Mesendoderm (in vitro differentiated cells): ENCODE measurements at regions not wholly inside any gene's neighbourhood (a gene's known extent, or its start where the extent isn't known, plus 50 kb on each side); places are given as distances from the start of the nearest gene placed in this dataset.
A peak's percentile ranks its signal among the peaks of the same experiment; 100 is the strongest.
"Not testable (repeated sequence)": the region's sequence is repeated elsewhere in the genome, so short reads cannot be mapped to it uniquely, and the experiment has no call there.

Experiments used
- DNase-seq: peaks from one replicate; pipeline ENCODE4 v3.0.0; 2013
- H2AK5ac ChIP-seq: 2 replicates; pipeline ENCODE4 v1.6.1; 2013; ENCODE audit warnings: low read length, inconsistent platforms
- H2BK120ac ChIP-seq: 2 replicates; pipeline ENCODE4 v1.6.1; 2013; ENCODE audit warnings: low read depth, mild to moderate bottlenecking, low read length, moderate library complexity, mixed read lengths
- H2BK15ac ChIP-seq: replicated peaks from 2 replicates; pipeline ENCODE4 v1.6.1; 2013; ENCODE audit warnings: low read depth, mild to moderate bottlenecking, moderate library complexity
- H2BK5ac ChIP-seq: 2 replicates; pipeline ENCODE4 v1.6.1; 2013; ENCODE audit warnings: low read length, inconsistent platforms
- H3K18ac ChIP-seq: 2 replicates; pipeline ENCODE4 v1.6.1; 2013; ENCODE audit warnings: mild to moderate bottlenecking, low read length, mixed read lengths
- H3K23ac ChIP-seq: one replicate; pipeline ENCODE4 v1.6.1; 2013; ENCODE audit warnings: low read length
- H3K27ac ChIP-seq: 2 replicates; pipeline ENCODE4 v1.5.1; 2013; ENCODE audit warnings: low read depth, mild to moderate bottlenecking, inconsistent platforms, low read length, moderate library complexity
- H3K27me3 ChIP-seq: 2 replicates; pipeline ENCODE4 v1.6.1; 2013; ENCODE audit warnings: low read length, control low read depth, mild to moderate bottlenecking, inconsistent platforms; ENCODE audit not compliant: insufficient read depth, poor library complexity
- H3K36me3 ChIP-seq: 2 replicates; pipeline ENCODE4 v1.6.1; 2013; ENCODE audit warnings: low read length, inconsistent platforms; ENCODE audit not compliant: control insufficient read depth, insufficient read depth
- H3K4ac ChIP-seq: one replicate; pipeline ENCODE4 v1.6.1; 2013; ENCODE audit warnings: low read depth, mild to moderate bottlenecking, low read length, moderate library complexity
- H3K4me1 ChIP-seq: 2 replicates; pipeline ENCODE4 v1.6.1; 2013; ENCODE audit warnings: low read depth, low read length, inconsistent platforms; ENCODE audit not compliant: control insufficient read depth
- H3K4me2 ChIP-seq: 2 replicates; pipeline ENCODE4 v1.6.1; 2013; ENCODE audit warnings: low read length
- H3K4me3 ChIP-seq: 2 replicates; pipeline ENCODE4 v1.5.1; 2013; ENCODE audit warnings: mild to moderate bottlenecking, low read length
- H3K56ac ChIP-seq: one replicate; pipeline ENCODE4 v1.6.1; 2013; ENCODE audit warnings: low read length
- H3K79me1 ChIP-seq: 2 replicates; pipeline ENCODE4 v1.6.1; 2013; ENCODE audit warnings: low read length, inconsistent platforms
- H3K79me2 ChIP-seq: 2 replicates; pipeline ENCODE4 v1.6.1; 2013; ENCODE audit warnings: mild to moderate bottlenecking, low read length; ENCODE audit not compliant: control insufficient read depth, insufficient read depth
- H3K9ac ChIP-seq: 2 replicates; pipeline ENCODE4 v1.6.1; 2013; ENCODE audit warnings: low read length, inconsistent platforms
- H4K5ac ChIP-seq: one replicate; pipeline ENCODE4 v1.6.1; 2013; ENCODE audit warnings: low read length
- H4K8ac ChIP-seq: one replicate; pipeline ENCODE4 v1.6.1; 2013; ENCODE audit warnings: low read depth, mild to moderate bottlenecking, control low read depth, low read length, moderate library complexity
- WGBS: extraction: QIAGEN DNeasy Blood & Tissue Kit; methylation state at CpG from one replicate; pipeline ENCODE4 v1.1.7; 2013; ENCODE audit warnings: low lambda C conversion rate, missing lambda C conversion rate; ENCODE audit not compliant: insufficient coverage; ENCODE audit errors: extremely low coverage; 5-methylcytosine and 5-hydroxymethylcytosine counted together

GRCh38 chrX:26522501-26522900, 306.5 kb downstream of the MAGEB5 start:
- Histone ChIP-seq H3K9ac (no peak overlapping the region), H3K18ac (no peak overlapping the region), H4K5ac (no peak overlapping the region), H3K4me3 (no peak overlapping the region), H3K27me3 (no peaks in the 10 kb centered on the region), H4K8ac (no peak overlapping the region), H2BK120ac (no peak overlapping the region), H3K79me2 (no peaks in the 10 kb centered on the region), H2AK5ac (no peak overlapping the region), H3K27ac (no peak overlapping the region), H3K23ac (no peak overlapping the region), H2BK5ac (no peak overlapping the region), H3K79me1 (no peaks in the 10 kb centered on the region), H3K4me1 (no peaks in the 10 kb centered on the region), H3K4ac (no peak overlapping the region), H3K56ac (no peak overlapping the region), H3K4me2 (no peak overlapping the region), H2BK15ac (no peak overlapping the region), H3K36me3 (no peaks in the 10 kb centered on the region)
- peak; percentile 78 for DNase-seq
- WGBS, result no CpG with 5 or more reads among the region's 2 CpGs

GRCh38 chrX:26511589-26512363, 295.8 kb downstream of the MAGEB5 start:
- no peaks in the 10 kb centered on the region for H3K4me1 ChIP-seq
- H2BK120ac ChIP-seq, result no peak overlapping the region
- no peak overlapping the region for H3K23ac ChIP-seq
- no peak overlapping the region for H3K18ac ChIP-seq
- H4K5ac ChIP-seq, result no peak overlapping the region
- no peaks in the 10 kb centered on the region for H3K79me2 ChIP-seq
- no peak overlapping the region for H3K4ac ChIP-seq
- no peak overlapping the region for H3K4me2 ChIP-seq
- no peaks in the 10 kb centered on the region for H3K27me3 ChIP-seq
- no peak overlapping the region for H4K8ac ChIP-seq
- H3K9ac ChIP-seq, result no peak overlapping the region
- H3K79me1 ChIP-seq, result no peaks in the 10 kb centered on the region
- no peak for DNase-seq
- H3K27ac ChIP-seq, result no peak overlapping the region
- no peaks in the 10 kb centered on the region for H3K36me3 ChIP-seq
- no peak overlapping the region for H3K4me3 ChIP-seq
- H2AK5ac ChIP-seq, result no peak overlapping the region
- H2BK15ac ChIP-seq, result no peak overlapping the region
- H2BK5ac ChIP-seq, result no peak overlapping the region
- no CpG with 5 or more reads among the region's 5 CpGs for WGBS
- H3K56ac ChIP-seq, result no peak overlapping the region

GRCh38 chrX:26470941-26471340, 255.0 kb downstream of the MAGEB5 start:
- Histone ChIP-seq H3K18ac (no peak overlapping the region), H4K8ac (no peak overlapping the region), H3K36me3 (no peaks in the 10 kb centered on the region), H4K5ac (no peak overlapping the region), H3K9ac (no peak overlapping the region), H3K79me2 (no peaks in the 10 kb centered on the region), H2BK15ac (no peak overlapping the region), H3K27me3 (no peaks in the 10 kb centered on the region), H3K4me3 (no peak overlapping the region), H3K79me1 (no peaks in the 10 kb centered on the region), H2BK120ac (no peak overlapping the region), H2AK5ac (no peak overlapping the region), H3K4me2 (no peak overlapping the region), H3K4me1 (no peaks in the 10 kb centered on the region), H3K56ac (no peak overlapping the region), H2BK5ac (no peak overlapping the region), H3K4ac (no peak overlapping the region), H3K27ac (no peak overlapping the region), H3K23ac (no peak overlapping the region)
- DNase-seq, result no peak
- no CpG with 5 or more reads among the region's 5 CpGs for WGBS

GRCh38 chrX:26466387-26466786, 250.4 kb downstream of the MAGEB5 start:
- no peaks in the 10 kb centered on the region for H3K79me2 ChIP-seq
- no peak overlapping the region for H3K4ac ChIP-seq
- H2BK5ac ChIP-seq, result no peak overlapping the region
- H2BK15ac ChIP-seq, result no peak overlapping the region
- no peak overlapping the region for H2BK120ac ChIP-seq
- H4K5ac ChIP-seq, result no peak overlapping the region
- H2AK5ac ChIP-seq, result no peak overlapping the region
- H3K27me3 ChIP-seq, result no peaks in the 10 kb centered on the region
- no peak overlapping the region for H3K56ac ChIP-seq
- no peak overlapping the region for H3K23ac ChIP-seq
- H3K36me3 ChIP-seq, result no peaks in the 10 kb centered on the region
- no peak overlapping the region for H4K8ac ChIP-seq
- H3K27ac ChIP-seq, result no peak overlapping the region
- no peaks in the 10 kb centered on the region for H3K79me1 ChIP-seq
- H3K9ac ChIP-seq, result no peak overlapping the region
- no CpG with 5 or more reads among the region's 4 CpGs for WGBS
- no peaks in the 10 kb centered on the region for H3K4me1 ChIP-seq
- H3K18ac ChIP-seq, result no peak overlapping the region
- H3K4me2 ChIP-seq, result no peak overlapping the region
- DNase-seq, result no peak
- no peak overlapping the region for H3K4me3 ChIP-seq

- no peaks in the 10 kb centered on the region for H3K4me1 ChIP-seq
- no peak overlapping the region for H3K4me3 ChIP-seq
- no peaks in the 10 kb centered on the region for H3K79me1 ChIP-seq
- no peak overlapping the region for H3K18ac ChIP-seq
- no peaks in the 10 kb centered on the region for H3K36me3 ChIP-seq
- no peak for DNase-seq
- no peak overlapping the region for H3K4me2 ChIP-seq
- no peak overlapping the region for H3K27ac ChIP-seq
- no peak overlapping the region for H2BK120ac ChIP-seq
- H2BK15ac ChIP-seq, result no peak overlapping the region
- H3K4ac ChIP-seq, result no peak overlapping the region
- no peak overlapping the region for H3K56ac ChIP-seq
- H4K5ac ChIP-seq, result no peak overlapping the region
- no CpG with 5 or more reads among the region's 2 CpGs for WGBS
- H4K8ac ChIP-seq, result no peak overlapping the region
- no peaks in the 10 kb centered on the region for H3K79me2 ChIP-seq
- no peak overlapping the region for H2BK5ac ChIP-seq
- no peak overlapping the region for H3K23ac ChIP-seq
- H3K9ac ChIP-seq, result no peak overlapping the region
- no peaks in the 10 kb centered on the region for H3K27me3 ChIP-seq
- H2AK5ac ChIP-seq, result no peak overlapping the region
These were observed 229.3 kb downstream of the MAGEB5 start for GRCh38 chrX:26445288-26445687.

GRCh38 chrX:26444417-26444816, 228.4 kb downstream of the MAGEB5 start:
- H2BK15ac ChIP-seq, H3K9ac ChIP-seq, H3K4me1 ChIP-seq, H2BK5ac ChIP-seq, H2BK120ac ChIP-seq, H2AK5ac ChIP-seq, H3K4me3 ChIP-seq, H3K27ac ChIP-seq, H3K4ac ChIP-seq, H4K8ac ChIP-seq, H3K18ac ChIP-seq, H3K79me1 ChIP-seq, H3K36me3 ChIP-seq, H3K79me2 ChIP-seq, H3K56ac ChIP-seq, H3K27me3 ChIP-seq, H3K23ac ChIP-seq, DNase-seq, H3K4me2 ChIP-seq, H4K5ac ChIP-seq: not testable (repeated sequence)
- WGBS, result no CpG with 5 or more reads among the region's 3 CpGs
